OCI-LY7 (cell line): ENCODE measurements at regions not wholly inside any gene's neighbourhood (a gene's known extent, or its start where the extent isn't known, plus 50 kb on each side); places are given as distances from the start of the nearest gene placed in this dataset.

ENCODE experiments used
- BruUV-seq: library from RNA; stranded (reverse); fragments of 400-500 nt; replicated peaks from 2 replicates; lab custom pipeline; 2021; lab: Mats Ljungman, UMichigan
- CTCF ChIA-PET: fragments of 300-600 bp; sonication (Branson Sonifier 250); formaldehyde crosslinking; loops from one replicate; lab custom pipeline; 2022; ENCODE audit warnings: antibody characterized with exemption; ENCODE audit not compliant: unreplicated experiment; lab: Charles Lee
- POLR2A ChIA-PET: fragments of 300-600 bp; sonication (Branson Sonifier 250); formaldehyde crosslinking; loops from one replicate; lab custom pipeline; 2022; ENCODE audit warnings: antibody characterized with exemption; lab: Charles Lee
- DNase-seq: peaks from one replicate; pipeline ENCODE4 v3.0.0-alpha.2; 2015; ENCODE audit warnings: low spot score
- H2AFZ ChIP-seq: fragments of 200-600 bp; sonication (generic), shearing (Covaris generic); 2 replicates; pipeline ENCODE4 v1.6.1; 2014; ENCODE audit warnings: mild to moderate bottlenecking, antibody characterized with exemption, low read length, moderate library complexity
- H3K27ac ChIP-seq: fragments of 200-600 bp; sonication (generic); 2 replicates; pipeline ENCODE4 v1.5.1; 2014; ENCODE audit warnings: mixed run types, low read depth, mild to moderate bottlenecking, moderate library complexity, low read length, inconsistent platforms; ENCODE audit not compliant: poor library complexity, severe bottlenecking
- H3K36me3 ChIP-seq: fragments of 200-600 bp; sonication (generic); 2 replicates; pipeline ENCODE4 v1.6.1; 2014; ENCODE audit warnings: mild to moderate bottlenecking, antibody characterized with exemption, low read length, moderate library complexity, mixed read lengths; ENCODE audit not compliant: insufficient read depth
- H3K4me1 ChIP-seq: fragments of 200-600 bp; sonication (generic); 2 replicates; pipeline ENCODE4 v1.5.1; 2014; ENCODE audit warnings: mild to moderate bottlenecking, low read length; ENCODE audit not compliant: insufficient read depth, poor library complexity, severe bottlenecking
- H3K4me2 ChIP-seq: fragments of 200-600 bp; sonication (generic); 2 replicates; pipeline ENCODE4 v1.6.1; 2014; ENCODE audit warnings: mild to moderate bottlenecking, low read length
- H3K4me3 ChIP-seq: fragments of 200-600 bp; sonication (generic); 2 replicates; pipeline ENCODE4 v1.5.1; 2014; ENCODE audit warnings: mild to moderate bottlenecking, low read depth, low read length; ENCODE audit not compliant: poor library complexity, severe bottlenecking
- H3K79me2 ChIP-seq: fragments of 200-600 bp; sonication (generic); 2 replicates; pipeline ENCODE4 v1.6.1; 2016; ENCODE audit warnings: low read depth, mild to moderate bottlenecking, low read length, moderate library complexity, mixed read lengths; ENCODE audit not compliant: insufficient read depth
- H3K9me2 ChIP-seq: fragments of 200-600 bp; sonication (generic); 2 replicates; pipeline ENCODE4 v1.6.1; 2016; ENCODE audit warnings: mild to moderate bottlenecking, low read length, mixed read lengths; ENCODE audit not compliant: insufficient read depth
- H3K9me3 ChIP-seq: fragments of 200-600 bp; sonication (generic); 2 replicates; pipeline ENCODE4 v1.6.1; 2014; ENCODE audit warnings: mild to moderate bottlenecking, mixed run types, low read length, mixed read lengths
- H4K20me1 ChIP-seq: fragments of 200-600 bp; sonication (generic); 2 replicates; pipeline ENCODE4 v1.6.1; 2014; ENCODE audit warnings: mild to moderate bottlenecking, antibody characterized with exemption, low read length, moderate library complexity, mixed read lengths; ENCODE audit not compliant: insufficient read depth
- EZH2phosphoT487 ChIP-seq: fragments of 200-600 bp; sonication (generic); IDR thresholded peaks from 2 replicates; pipeline ENCODE4 v1.6.1; 2018; ENCODE audit warnings: low read depth, borderline replicate concordance, mild to moderate bottlenecking, mixed run types, antibody characterized with exemption, low read length, moderate library complexity, mixed read lengths
- intact Hi-C: fragments of 100-400 bp; cut with micrococcal nuclease; formaldehyde crosslinking; loops from one replicate; pipeline ENCODE4 v1.10.0; 2022; ENCODE audit not compliant: unreplicated experiment
- TF ChIP-seq, protein P1 (sequence below): fragments of 200-600 bp; sonication (generic); conservative IDR thresholded peaks from 2 replicates; pipeline ENCODE4 v1.5.1; 2014; ENCODE audit warnings: mild to moderate bottlenecking, antibody characterized with exemption, low read length, moderate library complexity, mixed read lengths

DNA sequence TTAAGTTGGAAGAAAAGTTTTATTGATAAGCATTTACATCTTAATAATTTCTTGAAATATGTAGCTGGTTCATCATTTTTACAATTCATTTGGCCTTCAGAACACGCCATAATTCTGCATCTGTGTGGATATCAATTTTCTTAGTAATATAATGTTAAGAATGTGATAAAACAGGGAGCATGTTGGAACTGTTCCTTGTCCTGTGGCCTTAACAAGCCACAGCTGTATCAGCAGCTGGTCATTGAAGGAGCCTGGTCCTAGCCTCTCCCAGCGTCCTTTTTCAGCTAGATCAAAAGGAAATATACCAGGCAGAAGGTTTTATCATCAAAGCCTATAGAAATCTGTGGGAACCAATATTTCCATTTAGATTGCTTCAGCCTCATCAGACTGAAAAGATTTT is 421.8 kb downstream of the SPRY2 start:
- intact Hi-C loops: no loop called here
- BruUV-seq: no TSS peak
- Histone ChIP-seq H3K79me2 (no peaks in the 10 kb centered on the region), H3K4me1 (no peaks in the 10 kb centered on the region), H3K36me3 (no peaks in the 10 kb centered on the region), H3K4me2 (no peak overlapping the region), H2AFZ (no peak overlapping the region), H3K9me2 (no peaks in the 10 kb centered on the region), H3K4me3 (no peak overlapping the region), H3K27ac (no peak overlapping the region), H3K9me3 (no peaks in the 10 kb centered on the region), H4K20me1 (no peaks in the 10 kb centered on the region)
- ChIA-PET CTCF (no interaction called here), POLR2A (no interaction called here)
- TF ChIP-seq, protein P1, sequence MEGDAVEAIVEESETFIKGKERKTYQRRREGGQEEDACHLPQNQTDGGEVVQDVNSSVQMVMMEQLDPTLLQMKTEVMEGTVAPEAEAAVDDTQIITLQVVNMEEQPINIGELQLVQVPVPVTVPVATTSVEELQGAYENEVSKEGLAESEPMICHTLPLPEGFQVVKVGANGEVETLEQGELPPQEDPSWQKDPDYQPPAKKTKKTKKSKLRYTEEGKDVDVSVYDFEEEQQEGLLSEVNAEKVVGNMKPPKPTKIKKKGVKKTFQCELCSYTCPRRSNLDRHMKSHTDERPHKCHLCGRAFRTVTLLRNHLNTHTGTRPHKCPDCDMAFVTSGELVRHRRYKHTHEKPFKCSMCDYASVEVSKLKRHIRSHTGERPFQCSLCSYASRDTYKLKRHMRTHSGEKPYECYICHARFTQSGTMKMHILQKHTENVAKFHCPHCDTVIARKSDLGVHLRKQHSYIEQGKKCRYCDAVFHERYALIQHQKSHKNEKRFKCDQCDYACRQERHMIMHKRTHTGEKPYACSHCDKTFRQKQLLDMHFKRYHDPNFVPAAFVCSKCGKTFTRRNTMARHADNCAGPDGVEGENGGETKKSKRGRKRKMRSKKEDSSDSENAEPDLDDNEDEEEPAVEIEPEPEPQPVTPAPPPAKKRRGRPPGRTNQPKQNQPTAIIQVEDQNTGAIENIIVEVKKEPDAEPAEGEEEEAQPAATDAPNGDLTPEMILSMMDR: no peak
- no peak for TF ChIP-seq EZH2phosphoT487
- DNase-seq: no peak

DNA sequence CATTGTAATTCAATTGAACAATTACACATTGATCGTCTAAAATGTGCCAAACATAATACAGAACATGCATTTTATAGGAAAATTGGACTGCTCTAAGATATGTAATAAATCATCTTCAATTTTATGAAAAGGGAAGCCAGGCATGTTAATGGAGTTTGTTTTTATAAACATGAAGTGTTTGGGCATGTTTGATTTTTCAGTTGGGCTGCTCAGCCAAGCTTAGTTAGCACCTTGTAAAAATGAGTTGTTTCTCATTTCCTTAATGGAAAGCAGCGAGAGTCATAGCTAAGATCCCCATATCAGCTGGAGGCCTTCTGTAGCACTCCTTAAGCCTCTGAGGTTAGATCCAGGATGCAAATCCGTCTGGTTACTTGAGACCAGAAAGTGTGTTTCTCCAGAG is 422.3 kb downstream of the SPRY2 start:
- ChIA-PET POLR2A (no interaction called here), CTCF (no interaction called here)
- TF ChIP-seq, protein P1: no peak
- TF ChIP-seq EZH2phosphoT487: no peak

GRCh38 chr13:79917628-79918027 is 423.3 kb downstream of the SPRY2 start:
- Histone ChIP-seq H3K79me2 (no peaks in the 10 kb centered on the region), H2AFZ (no peak overlapping the region), H4K20me1 (no peaks in the 10 kb centered on the region), H3K4me3 (no peak overlapping the region), H3K27ac (no peak overlapping the region), H3K4me2 (no peak overlapping the region), H3K36me3 (no peaks in the 10 kb centered on the region), H3K4me1 (no peaks in the 10 kb centered on the region), H3K9me3 (no peaks in the 10 kb centered on the region), H3K9me2 (no peaks in the 10 kb centered on the region)
- intact Hi-C loops: no loop called here
- CTCF ChIA-PET: no interaction called here
- DNase-seq: no peak
- BruUV-seq: no TSS peak
- POLR2A ChIA-PET: no interaction called here
- TF ChIP-seq, protein P1: no peak
- TF ChIP-seq EZH2phosphoT487: no peak

More for the DNA sequence above, 422.3 kb downstream of the SPRY2 start:
- no peak for DNase-seq
- no peaks in the 10 kb centered on the region for H3K9me3 ChIP-seq
- H4K20me1 ChIP-seq: no peaks in the 10 kb centered on the region
- H3K36me3 ChIP-seq: no peaks in the 10 kb centered on the region
- no peaks in the 10 kb centered on the region for H3K79me2 ChIP-seq
- H2AFZ ChIP-seq: no peak overlapping the region
- no peak overlapping the region for H3K4me2 ChIP-seq
- H3K9me2 ChIP-seq: no peaks in the 10 kb centered on the region
- no peak overlapping the region for H3K27ac ChIP-seq
- no peak overlapping the region for H3K4me3 ChIP-seq
- intact Hi-C loops: no loop called here
- no TSS peak for BruUV-seq
- H3K4me1 ChIP-seq: no peaks in the 10 kb centered on the region
